HG03558 (cell line): ENCODE measurements at regions not wholly inside any gene's neighbourhood (a gene's known extent, or its start where the extent isn't known, plus 50 kb on each side); places are given as distances from the start of the nearest gene placed in this dataset.

ENCODE experiments used
- ATAC-seq: cut with Tn5 transposase; IDR thresholded peaks from one replicate; pipeline ENCODE4 v1.9.1; 2021; ENCODE audit warnings: moderate number of reproducible peaks; ENCODE audit not compliant: unreplicated experiment; ENCODE audit errors: extremely low read depth

- no peak for ATAC-seq
Measured at GRCh38 chr6:80698459-80698858, 592.0 kb downstream of the BCKDHB start.

- ATAC-seq: no peak
Measured at GRCh38 chr6:80696268-80696667, 589.8 kb downstream of the BCKDHB start.

GRCh38 chr6:80690551-80691131 lies 584.2 kb downstream of the BCKDHB start:
- ATAC-seq: no peak

GRCh38 chr6:80689716-80690395 lies 583.4 kb downstream of the BCKDHB start:
- no peak for ATAC-seq

GRCh38 chr6:80679992-80680391 lies 573.5 kb downstream of the BCKDHB start:
- ATAC-seq: no peak

GRCh38 chr6:80676386-80676785 lies 569.9 kb downstream of the BCKDHB start:
- no peak for ATAC-seq

- ATAC-seq: no peak
Measured at GRCh38 chr6:80674669-80675068, 568.2 kb downstream of the BCKDHB start.

- no peak for ATAC-seq
Measured at GRCh38 chr6:80673367-80673766, 566.9 kb downstream of the BCKDHB start.

- ATAC-seq: no peak
Measured at GRCh38 chr6:80667006-80667405, 560.5 kb downstream of the BCKDHB start.

- ATAC-seq: no peak
Measured at GRCh38 chr6:80658926-80659325, 552.5 kb downstream of the BCKDHB start.

- ATAC-seq: no peak
Measured at GRCh38 chr6:80647156-80647555, 540.7 kb downstream of the BCKDHB start.

- ATAC-seq: no peak
Measured at GRCh38 chr6:80643881-80644280, 537.4 kb downstream of the BCKDHB start.

GRCh38 chr6:80642452-80642851 lies 536.0 kb downstream of the BCKDHB start:
- ATAC-seq: no peak

- no peak for ATAC-seq
Measured at GRCh38 chr6:80641591-80641990, 535.1 kb downstream of the BCKDHB start.

- ATAC-seq: no peak
Measured at GRCh38 chr6:80640176-80640575, 533.7 kb downstream of the BCKDHB start.

- no peak for ATAC-seq
Measured at GRCh38 chr6:80639181-80639629, 532.7 kb downstream of the BCKDHB start.

GRCh38 chr6:80638213-80639055 lies 532.0 kb downstream of the BCKDHB start:
- peak; percentile 72 for ATAC-seq

GRCh38 chr6:80637312-80637711 lies 530.8 kb downstream of the BCKDHB start:
- ATAC-seq: no peak

- no peak for ATAC-seq
Measured at GRCh38 chr6:80636689-80637088, 530.2 kb downstream of the BCKDHB start.

GRCh38 chr6:80633412-80633811 lies 526.9 kb downstream of the BCKDHB start:
- ATAC-seq: no peak

GRCh38 chr6:80625405-80625804 lies 518.9 kb downstream of the BCKDHB start:
- ATAC-seq: no peak
